ENCODE measurements at regions not wholly inside any gene's neighbourhood (a gene's known extent, or its start where the extent isn't known, plus 50 kb on each side); places are given as distances from the start of the nearest gene placed in this dataset.
A peak's percentile ranks its signal among the peaks of the same experiment; 100 is the strongest.

DNA sequence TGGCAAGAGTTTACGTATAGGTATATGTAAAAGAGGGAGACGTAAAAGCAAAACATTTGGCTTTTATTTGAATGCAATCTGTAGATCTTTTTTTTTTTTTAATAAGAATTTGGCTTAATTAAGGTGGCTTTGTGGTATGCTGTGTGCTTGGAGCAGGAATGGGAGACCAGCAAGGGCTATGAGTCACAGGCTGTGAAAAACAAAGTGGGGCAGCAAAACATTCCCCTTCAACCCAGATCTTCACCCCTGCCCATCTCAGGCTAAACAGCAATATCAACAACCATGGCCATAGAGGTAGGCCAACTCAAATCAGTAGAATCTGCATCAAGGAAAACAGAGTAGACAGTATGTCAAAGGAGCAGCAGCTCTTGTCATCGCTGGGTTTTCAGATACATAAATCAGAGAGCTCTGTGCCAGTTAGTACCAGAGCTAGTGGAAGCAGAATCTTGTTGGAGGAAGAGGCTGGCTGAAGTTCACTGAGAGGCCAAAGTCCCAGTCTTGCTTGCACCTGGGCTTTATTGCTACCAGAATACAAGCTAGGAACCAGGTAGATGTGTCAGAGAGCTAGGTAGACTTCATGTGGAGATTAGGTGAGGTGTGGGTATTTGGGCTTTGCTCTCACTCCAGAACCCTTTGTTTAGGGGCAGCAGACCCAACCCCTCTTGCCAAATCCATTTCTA, 191.5 kb upstream of the FANCL start:
- no peak overlapping the region for H3K4me3 ChIP-seq

GRCh38 chr2:58429014-58429875, 188.1 kb upstream of the FANCL start:
- intact Hi-C loops (cut with DNase I): no loop called here
- Histone ChIP-seq H3K36me3 (no peaks in the 10 kb centered on the region), H3K27me3 (no peaks in the 10 kb centered on the region), H3K9me3 (no peaks in the 10 kb centered on the region), H3K27ac (peak overlapping the region; percentile 55 to 65), H3K4me1 (ENCODE audit: insufficient read depth) (no peaks in the 10 kb centered on the region), H3K4me3 (peak overlapping the region; percentile 44)
- no peak for DNase-seq
- 25 to 26% (median 25%) methylated on average over 13 of the region's 13 CpGs for WGBS, 3 donors
- TF ChIP-seq EP300 (IDR thresholded peaks at IDR 0.05) (no peak), CTCF (IDR thresholded peaks at IDR 0.05) (no peak), POLR2A (IDR thresholded peaks at IDR 0.05) (no peak)

More for the DNA sequence above, 191.5 kb upstream of the FANCL start:
- Histone ChIP-seq H3K36me3 (no peaks in the 10 kb centered on the region), H3K4me1 (ENCODE audit: insufficient read depth) (no peaks in the 10 kb centered on the region), H3K27me3 (no peaks in the 10 kb centered on the region), H3K9me3 (no peaks in the 10 kb centered on the region), H3K27ac (no peak overlapping the region)
- WGBS, 3 donors: 64 to 71% (median 70%) methylated on average over 3 of the region's 3 CpGs
- no peak for TF ChIP-seq EP300 (IDR thresholded peaks at IDR 0.05)
- TF ChIP-seq POLR2A (IDR thresholded peaks at IDR 0.05): no peak
- TF ChIP-seq CTCF (IDR thresholded peaks at IDR 0.05): no peak
- intact Hi-C loops (cut with DNase I): no loop called here
- DNase-seq: no peak

GRCh38 chr2:58428096-58429013, 187.2 kb upstream of the FANCL start:
- intact Hi-C loops (cut with DNase I): no loop called here
- Histone ChIP-seq H3K36me3 (no peaks in the 10 kb centered on the region), H3K27me3 (no peaks in the 10 kb centered on the region), H3K4me3 (peak overlapping the region; percentile 44), H3K4me1 (ENCODE audit: insufficient read depth) (no peaks in the 10 kb centered on the region), H3K9me3 (no peaks in the 10 kb centered on the region), H3K27ac (peak overlapping the region; percentile 55 to 65)
- peak; percentile 13 to 44 (median 41) for DNase-seq
- WGBS, 3 donors: 1% methylated on average over 65 to 76 of the region's 76 CpGs
- TF ChIP-seq EP300 (IDR thresholded peaks at IDR 0.05) (no peak), CTCF (IDR thresholded peaks at IDR 0.05) (no peak), POLR2A (IDR thresholded peaks at IDR 0.05) (no peak)

- Histone ChIP-seq H3K27ac (peak overlapping the region in 1 of 2 donors; percentile 47), H3K4me1 (ENCODE audit: insufficient read depth) (no peaks in the 10 kb centered on the region), H3K36me3 (no peaks in the 10 kb centered on the region), H3K9me3 (no peaks in the 10 kb centered on the region), H3K27me3 (no peaks in the 10 kb centered on the region), H3K4me3 (peak overlapping the region; percentile 44)
- intact Hi-C loops (cut with DNase I): no loop called here
- TF ChIP-seq CTCF (IDR thresholded peaks at IDR 0.05) (no peak), EP300 (IDR thresholded peaks at IDR 0.05) (no peak), POLR2A (IDR thresholded peaks at IDR 0.05) (no peak)
- DNase-seq: peak; percentile 23 to 53 (median 39)
- WGBS, 3 donors: 0% methylated on average over 28 of the region's 28 CpGs
Observed at GRCh38 chr2:58427572-58428095, 186.5 kb upstream of the FANCL start.
